Right ventricle myocardium superior (tissue), 1 donor: ENCODE measurements at regions not wholly inside any gene's neighbourhood (a gene's known extent, or its start where the extent isn't known, plus 50 kb on each side); places are given as distances from the start of the nearest gene placed in this dataset.
A peak's percentile ranks its signal among the peaks of the same experiment; 100 is the strongest.

ENCODE experiments used
- ATAC-seq: fragments of 200-7000 bp; cut with Tn5 transposase; one replicate; pipeline ENCODE4 v1.9.1; 2020; ENCODE audit warnings: mild to moderate bottlenecking; ENCODE audit not compliant: poor library complexity
- DNase-seq: peaks from one replicate; pipeline ENCODE4 v3.0.0-alpha.2; 2020
- intact Hi-C: fragments of 100-400 bp; cut with DNase I; formaldehyde crosslinking; loops from one replicate; pipeline ENCODE4 v1.11.2; 2022
- donor health status: DM: no; HTN: yes; CAD: no; lungs with severe emphysema.

- DNase-seq: no peak
- intact Hi-C loops: no loop called here
- peak; percentile 89 for ATAC-seq
These were observed 243.4 kb upstream of the POU2AF2 start for GRCh38 chr11:111001986-111002611.

GRCh38 chr11:111001081-111001430, 244.5 kb upstream of the POU2AF2 start:
- ATAC-seq: peak; percentile 79
- no peak for DNase-seq
- intact Hi-C loops: no loop called here

GRCh38 chr11:111000400-111001080, 245.0 kb upstream of the POU2AF2 start:
- DNase-seq: no peak
- peak; percentile 28 for ATAC-seq
- intact Hi-C loops: no loop called here

GRCh38 chr11:110992481-110992880, 253.0 kb upstream of the POU2AF2 start:
- no peak for DNase-seq
- no peak for ATAC-seq
- intact Hi-C loops: no loop called here

GRCh38 chr11:110991661-110992355, 253.7 kb upstream of the POU2AF2 start:
- peak; percentile 74 for ATAC-seq
- intact Hi-C loops: no loop called here
- DNase-seq: peak; percentile 51

- intact Hi-C loops: no loop called here
- ATAC-seq (no peak), DNase-seq (no peak)
These were observed 255.2 kb upstream of the POU2AF2 start for GRCh38 chr11:110990311-110990710.

- no peak for DNase-seq
- ATAC-seq: peak; percentile 79
- intact Hi-C loops: no loop called here
These were observed 255.9 kb upstream of the POU2AF2 start for GRCh38 chr11:110989428-110990133.

GRCh38 chr11:110988671-110989070, 256.9 kb upstream of the POU2AF2 start:
- no peak for DNase-seq
- intact Hi-C loops: no loop called here
- ATAC-seq: no peak

GRCh38 chr11:110986016-110986415, 259.5 kb upstream of the POU2AF2 start:
- intact Hi-C loops: no loop called here
- ATAC-seq: no peak
- DNase-seq: no peak

- ATAC-seq (no peak), DNase-seq (no peak)
- intact Hi-C loops: no loop called here
These were observed 260.0 kb upstream of the POU2AF2 start for GRCh38 chr11:110985547-110985946.

- no peak for DNase-seq
- intact Hi-C loops: no loop called here
- ATAC-seq: no peak
These were observed 260.8 kb upstream of the POU2AF2 start for GRCh38 chr11:110984693-110985092.

GRCh38 chr11:110984147-110984546, 261.4 kb upstream of the POU2AF2 start:
- ATAC-seq (no peak), DNase-seq (no peak)
- intact Hi-C loops: no loop called here

GRCh38 chr11:110982214-110982613, 263.3 kb upstream of the POU2AF2 start:
- intact Hi-C loops: no loop called here
- DNase-seq (no peak), ATAC-seq (no peak)

- DNase-seq: no peak
- ATAC-seq: no peak
- intact Hi-C loops: no loop called here
These were observed 265.8 kb upstream of the POU2AF2 start for GRCh38 chr11:110979696-110980095.

GRCh38 chr11:110977661-110978060, 265.4 kb upstream of the ARHGAP20 start:
- intact Hi-C loops: no loop called here

GRCh38 chr11:110974731-110975130, 262.5 kb upstream of the ARHGAP20 start:
- DNase-seq: no peak
- no peak for ATAC-seq
- intact Hi-C loops: no loop called here

More at GRCh38 chr11:110977661-110978060, 265.4 kb upstream of the ARHGAP20 start:
- DNase-seq (no peak), ATAC-seq (no peak)

- no peak for ATAC-seq
- DNase-seq: no peak
- intact Hi-C loops: no loop called here
These were observed 261.3 kb upstream of the ARHGAP20 start for GRCh38 chr11:110973401-110973980.

GRCh38 chr11:110972640-110973039, 260.4 kb upstream of the ARHGAP20 start:
- DNase-seq: no peak
- intact Hi-C loops: no loop called here
- ATAC-seq: peak; percentile 34

- ATAC-seq (no peak), DNase-seq (no peak)
- intact Hi-C loops: no loop called here
These were observed 259.9 kb upstream of the ARHGAP20 start for GRCh38 chr11:110972106-110972505.
